ENCODE measurements at regions not wholly inside any gene's neighbourhood (a gene's known extent, or its start where the extent isn't known, plus 50 kb on each side); places are given as distances from the start of the nearest gene placed in this dataset.

GRCh38 chr6:153302133-153302532 lies 171.1 kb upstream of the RGS17 start:
- TF ChIP-seq, protein P1, sequence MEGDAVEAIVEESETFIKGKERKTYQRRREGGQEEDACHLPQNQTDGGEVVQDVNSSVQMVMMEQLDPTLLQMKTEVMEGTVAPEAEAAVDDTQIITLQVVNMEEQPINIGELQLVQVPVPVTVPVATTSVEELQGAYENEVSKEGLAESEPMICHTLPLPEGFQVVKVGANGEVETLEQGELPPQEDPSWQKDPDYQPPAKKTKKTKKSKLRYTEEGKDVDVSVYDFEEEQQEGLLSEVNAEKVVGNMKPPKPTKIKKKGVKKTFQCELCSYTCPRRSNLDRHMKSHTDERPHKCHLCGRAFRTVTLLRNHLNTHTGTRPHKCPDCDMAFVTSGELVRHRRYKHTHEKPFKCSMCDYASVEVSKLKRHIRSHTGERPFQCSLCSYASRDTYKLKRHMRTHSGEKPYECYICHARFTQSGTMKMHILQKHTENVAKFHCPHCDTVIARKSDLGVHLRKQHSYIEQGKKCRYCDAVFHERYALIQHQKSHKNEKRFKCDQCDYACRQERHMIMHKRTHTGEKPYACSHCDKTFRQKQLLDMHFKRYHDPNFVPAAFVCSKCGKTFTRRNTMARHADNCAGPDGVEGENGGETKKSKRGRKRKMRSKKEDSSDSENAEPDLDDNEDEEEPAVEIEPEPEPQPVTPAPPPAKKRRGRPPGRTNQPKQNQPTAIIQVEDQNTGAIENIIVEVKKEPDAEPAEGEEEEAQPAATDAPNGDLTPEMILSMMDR (IDR thresholded peaks at IDR 0.05 in 8 of 11, conservative IDR thresholded peaks at IDR 0.05 in 3 of 11) = no peak
- TF ChIP-seq POLR2A (IDR thresholded peaks at IDR 0.05) = no peak
- no peak for TF ChIP-seq POLR2AphosphoS5 (IDR thresholded peaks at IDR 0.05)
